ENCODE measurements at regions not wholly inside any gene's neighbourhood (a gene's known extent, or its start where the extent isn't known, plus 50 kb on each side); places are given as distances from the start of the nearest gene placed in this dataset.

DNA sequence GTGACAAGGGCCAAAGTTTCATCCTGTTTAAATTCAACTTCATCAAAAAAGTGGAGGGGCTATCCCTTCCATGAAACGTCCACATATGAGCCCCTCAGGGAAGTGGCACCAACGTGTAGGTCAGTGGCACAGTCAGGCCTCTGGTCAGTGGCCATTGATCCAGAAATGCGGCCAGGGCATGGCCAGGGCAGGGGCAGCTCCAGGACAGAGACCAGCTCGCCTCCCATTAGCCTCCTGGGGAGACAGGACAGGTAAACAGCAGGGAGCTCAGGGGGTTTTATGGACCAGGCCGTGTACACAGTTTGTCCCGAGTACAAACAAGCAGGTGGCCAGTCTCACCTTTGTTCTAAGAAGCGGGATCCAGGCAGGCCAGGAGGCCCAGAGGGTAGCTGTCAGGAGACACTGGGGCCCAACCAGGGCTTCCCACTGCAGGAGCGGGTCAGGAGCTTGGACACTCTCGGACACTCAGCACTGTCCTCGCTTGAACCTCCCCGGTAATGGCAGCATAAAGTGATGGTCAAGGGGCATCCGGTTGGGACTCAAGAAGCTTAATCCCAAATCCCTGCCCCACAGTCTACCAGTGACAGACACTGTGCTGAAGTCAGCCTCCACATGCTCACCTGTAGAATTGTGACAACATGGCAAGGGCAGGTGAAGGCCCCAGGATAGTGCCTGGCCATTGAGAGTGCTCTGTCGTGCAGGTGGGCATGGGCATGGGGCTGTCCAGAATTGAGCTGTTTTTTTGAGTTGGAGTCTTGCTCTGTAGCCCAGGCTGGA, 144.1 kb upstream of the ERRFI1 start (continued):
- TF ChIP-seq, protein P1, sequence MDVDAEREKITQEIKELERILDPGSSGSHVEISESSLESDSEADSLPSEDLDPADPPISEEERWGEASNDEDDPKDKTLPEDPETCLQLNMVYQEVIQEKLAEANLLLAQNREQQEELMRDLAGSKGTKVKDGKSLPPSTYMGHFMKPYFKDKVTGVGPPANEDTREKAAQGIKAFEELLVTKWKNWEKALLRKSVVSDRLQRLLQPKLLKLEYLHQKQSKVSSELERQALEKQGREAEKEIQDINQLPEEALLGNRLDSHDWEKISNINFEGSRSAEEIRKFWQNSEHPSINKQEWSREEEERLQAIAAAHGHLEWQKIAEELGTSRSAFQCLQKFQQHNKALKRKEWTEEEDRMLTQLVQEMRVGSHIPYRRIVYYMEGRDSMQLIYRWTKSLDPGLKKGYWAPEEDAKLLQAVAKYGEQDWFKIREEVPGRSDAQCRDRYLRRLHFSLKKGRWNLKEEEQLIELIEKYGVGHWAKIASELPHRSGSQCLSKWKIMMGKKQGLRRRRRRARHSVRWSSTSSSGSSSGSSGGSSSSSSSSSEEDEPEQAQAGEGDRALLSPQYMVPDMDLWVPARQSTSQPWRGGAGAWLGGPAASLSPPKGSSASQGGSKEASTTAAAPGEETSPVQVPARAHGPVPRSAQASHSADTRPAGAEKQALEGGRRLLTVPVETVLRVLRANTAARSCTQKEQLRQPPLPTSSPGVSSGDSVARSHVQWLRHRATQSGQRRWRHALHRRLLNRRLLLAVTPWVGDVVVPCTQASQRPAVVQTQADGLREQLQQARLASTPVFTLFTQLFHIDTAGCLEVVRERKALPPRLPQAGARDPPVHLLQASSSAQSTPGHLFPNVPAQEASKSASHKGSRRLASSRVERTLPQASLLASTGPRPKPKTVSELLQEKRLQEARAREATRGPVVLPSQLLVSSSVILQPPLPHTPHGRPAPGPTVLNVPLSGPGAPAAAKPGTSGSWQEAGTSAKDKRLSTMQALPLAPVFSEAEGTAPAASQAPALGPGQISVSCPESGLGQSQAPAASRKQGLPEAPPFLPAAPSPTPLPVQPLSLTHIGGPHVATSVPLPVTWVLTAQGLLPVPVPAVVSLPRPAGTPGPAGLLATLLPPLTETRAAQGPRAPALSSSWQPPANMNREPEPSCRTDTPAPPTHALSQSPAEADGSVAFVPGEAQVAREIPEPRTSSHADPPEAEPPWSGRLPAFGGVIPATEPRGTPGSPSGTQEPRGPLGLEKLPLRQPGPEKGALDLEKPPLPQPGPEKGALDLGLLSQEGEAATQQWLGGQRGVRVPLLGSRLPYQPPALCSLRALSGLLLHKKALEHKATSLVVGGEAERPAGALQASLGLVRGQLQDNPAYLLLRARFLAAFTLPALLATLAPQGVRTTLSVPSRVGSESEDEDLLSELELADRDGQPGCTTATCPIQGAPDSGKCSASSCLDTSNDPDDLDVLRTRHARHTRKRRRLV (CRISPR knock-in tag; IDR thresholded peaks at IDR 0.05) = no peak
- TF ChIP-seq, protein P2, sequence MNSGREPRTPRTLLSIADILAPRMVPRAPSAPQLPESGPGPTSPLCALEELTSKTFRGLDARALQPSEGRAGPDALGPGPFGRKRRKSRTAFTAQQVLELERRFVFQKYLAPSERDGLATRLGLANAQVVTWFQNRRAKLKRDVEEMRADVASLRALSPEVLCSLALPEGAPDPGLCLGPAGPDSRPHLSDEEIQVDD (CRISPR knock-in tag; IDR thresholded peaks at IDR 0.05; ENCODE audit: borderline replicate concordance) = peak; percentile 69; the same call in 1 of the 2 replicates
- TF ChIP-seq, protein P3, sequence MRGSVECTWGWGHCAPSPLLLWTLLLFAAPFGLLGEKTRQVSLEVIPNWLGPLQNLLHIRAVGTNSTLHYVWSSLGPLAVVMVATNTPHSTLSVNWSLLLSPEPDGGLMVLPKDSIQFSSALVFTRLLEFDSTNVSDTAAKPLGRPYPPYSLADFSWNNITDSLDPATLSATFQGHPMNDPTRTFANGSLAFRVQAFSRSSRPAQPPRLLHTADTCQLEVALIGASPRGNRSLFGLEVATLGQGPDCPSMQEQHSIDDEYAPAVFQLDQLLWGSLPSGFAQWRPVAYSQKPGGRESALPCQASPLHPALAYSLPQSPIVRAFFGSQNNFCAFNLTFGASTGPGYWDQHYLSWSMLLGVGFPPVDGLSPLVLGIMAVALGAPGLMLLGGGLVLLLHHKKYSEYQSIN (CRISPR knock-in tag; IDR thresholded peaks at IDR 0.05; ENCODE audit: borderline replicate concordance) = no peak
- no peak for TF ChIP-seq STAT5B (CRISPR knock-in tag; IDR thresholded peaks at IDR 0.05)
- TF ChIP-seq ZSCAN25 (CRISPR knock-in tag; IDR thresholded peaks at IDR 0.05) = peak; percentile 36; the same call in 1 of the 2 replicates
- no peak for TF ChIP-seq NFE2 (CRISPR knock-in tag; IDR thresholded peaks at IDR 0.05)
- no peak for TF ChIP-seq ZNF343 (CRISPR knock-in tag; IDR thresholded peaks at IDR 0.05)
- TF ChIP-seq ZNF746 (CRISPR knock-in tag; IDR thresholded peaks at IDR 0.05) = peak; percentile 61; the same call in 1 of the 2 replicates
- TF ChIP-seq KMT2B (CRISPR knock-in tag; IDR thresholded peaks at IDR 0.05) = peak; percentile 27; the same call in 1 of the 2 replicates
- no peak for TF ChIP-seq ZNF354B (CRISPR knock-in tag; IDR thresholded peaks at IDR 0.05)
- peak; percentile 31; the same call in 1 of the 2 replicates for TF ChIP-seq ZNF543 (CRISPR knock-in tag; IDR thresholded peaks at IDR 0.05)
- TF ChIP-seq, protein P4, sequence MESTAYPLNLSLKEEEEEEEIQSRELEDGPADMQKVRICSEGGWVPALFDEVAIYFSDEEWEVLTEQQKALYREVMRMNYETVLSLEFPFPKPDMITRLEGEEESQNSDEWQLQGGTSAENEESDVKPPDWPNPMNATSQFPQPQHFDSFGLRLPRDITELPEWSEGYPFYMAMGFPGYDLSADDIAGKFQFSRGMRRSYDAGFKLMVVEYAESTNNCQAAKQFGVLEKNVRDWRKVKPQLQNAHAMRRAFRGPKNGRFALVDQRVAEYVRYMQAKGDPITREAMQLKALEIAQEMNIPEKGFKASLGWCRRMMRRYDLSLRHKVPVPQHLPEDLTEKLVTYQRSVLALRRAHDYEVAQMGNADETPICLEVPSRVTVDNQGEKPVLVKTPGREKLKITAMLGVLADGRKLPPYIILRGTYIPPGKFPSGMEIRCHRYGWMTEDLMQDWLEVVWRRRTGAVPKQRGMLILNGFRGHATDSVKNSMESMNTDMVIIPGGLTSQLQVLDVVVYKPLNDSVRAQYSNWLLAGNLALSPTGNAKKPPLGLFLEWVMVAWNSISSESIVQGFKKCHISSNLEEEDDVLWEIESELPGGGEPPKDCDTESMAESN (CRISPR knock-in tag; conservative IDR thresholded peaks at IDR 0.05) = peak; percentile 27; the same call in 1 of the 2 replicates
- TF ChIP-seq ARNT2 (CRISPR knock-in tag; IDR thresholded peaks at IDR 0.05; ENCODE audit: low read depth) = no peak
- TF ChIP-seq, protein P5, sequence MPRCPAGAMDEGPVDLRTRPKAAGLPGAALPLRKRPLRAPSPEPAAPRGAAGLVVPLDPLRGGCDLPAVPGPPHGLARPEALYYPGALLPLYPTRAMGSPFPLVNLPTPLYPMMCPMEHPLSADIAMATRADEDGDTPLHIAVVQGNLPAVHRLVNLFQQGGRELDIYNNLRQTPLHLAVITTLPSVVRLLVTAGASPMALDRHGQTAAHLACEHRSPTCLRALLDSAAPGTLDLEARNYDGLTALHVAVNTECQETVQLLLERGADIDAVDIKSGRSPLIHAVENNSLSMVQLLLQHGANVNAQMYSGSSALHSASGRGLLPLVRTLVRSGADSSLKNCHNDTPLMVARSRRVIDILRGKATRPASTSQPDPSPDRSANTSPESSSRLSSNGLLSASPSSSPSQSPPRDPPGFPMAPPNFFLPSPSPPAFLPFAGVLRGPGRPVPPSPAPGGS (CRISPR knock-in tag; IDR thresholded peaks at IDR 0.05) = peak; percentile 21; the same call in 1 of the 2 replicates
- TF ChIP-seq SOX13 (IDR thresholded peaks at IDR 0.05) = no peak
- TF ChIP-seq SOX13 (CRISPR knock-in tag; conservative IDR thresholded peaks at IDR 0.05 in 1 of 2, IDR thresholded peaks at IDR 0.05 in 1 of 2) = peak in 1 of 2 experiments; percentile 86; a peak in 2 of 4 replicates
- no peak for TF ChIP-seq ZFP90 (CRISPR knock-in tag; IDR thresholded peaks at IDR 0.05; ENCODE audit: borderline replicate concordance)
- TF ChIP-seq, protein P6, sequence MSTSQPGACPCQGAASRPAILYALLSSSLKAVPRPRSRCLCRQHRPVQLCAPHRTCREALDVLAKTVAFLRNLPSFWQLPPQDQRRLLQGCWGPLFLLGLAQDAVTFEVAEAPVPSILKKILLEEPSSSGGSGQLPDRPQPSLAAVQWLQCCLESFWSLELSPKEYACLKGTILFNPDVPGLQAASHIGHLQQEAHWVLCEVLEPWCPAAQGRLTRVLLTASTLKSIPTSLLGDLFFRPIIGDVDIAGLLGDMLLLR (CRISPR knock-in tag; IDR thresholded peaks at IDR 0.05) = no peak
